A549 (cell line): ENCODE measurements at regions not wholly inside any gene's neighbourhood (a gene's known extent, or its start where the extent isn't known, plus 50 kb on each side); places are given as distances from the start of the nearest gene placed in this dataset.

Source experiments
- ATAC-seq, 2 experiments: fragments of 200-7000 bp in 1 of 2; fragments of >200 bp in 1 of 2; cut with Nextera tagmentation in 1 of 2; cut with Tn5 transposase in 1 of 2; 3 replicates each; pipeline versions ENCODE4 v1.8.0 to v1.9.1; 2018 to 2020; ENCODE audit warnings: mild to moderate bottlenecking in 1 of 2, moderate library complexity in 1 of 2
- CTCF ChIA-PET: fragments of 300-600 bp; sonication (Branson Sonifier 250); formaldehyde crosslinking; extraction: SDS; loops from one replicate; lab custom pipeline; 2021; ENCODE audit warnings: antibody characterized with exemption, inconsistent platforms; lab: Yijun Ruan, JAX
- POLR2A ChIA-PET: fragments of 350-600 bp; formaldehyde crosslinking; extraction: SDS; loops from one replicate; lab custom pipeline; 2021; ENCODE audit warnings: antibody characterized with exemption, inconsistent platforms; lab: Yijun Ruan, JAX
- DNase-seq, 2 experiments: peaks; one replicate each; pipeline versions ENCODE4 v3.0.0 to v3.0.0-alpha.2; 2011 to 2016; ENCODE audit warnings: low read depth in 1 of 2, low spot score in 1 of 2
- FAIRE-seq: peaks from 2 replicates; lab custom pipeline; 2011; peaks lifted over from hg19 to GRCh38; lab: Jason Lieb, UNC
- H3K27ac ChIP-seq, 2 experiments: fragments of >200 bp; sonication (Bioruptor Twin); formaldehyde crosslinking; 3 replicates each; pipeline ENCODE4 v1.5.1; 2016 to 2017
- H3K4me1 ChIP-seq: fragments of >200 bp; sonication (Bioruptor Twin); formaldehyde crosslinking; 3 replicates; pipeline ENCODE4 v1.6.1; 2016
- H3K4me2 ChIP-seq: fragments of >200 bp; sonication (Bioruptor Twin); formaldehyde crosslinking; 3 replicates; pipeline ENCODE4 v1.6.1; 2016
- H3K4me3 ChIP-seq: fragments of >200 bp; sonication (Bioruptor Twin); formaldehyde crosslinking; 3 replicates; pipeline ENCODE4 v1.5.1; 2016
- H3K9me3 ChIP-seq: fragments of >200 bp; sonication (Bioruptor Twin); formaldehyde crosslinking; 3 replicates; pipeline ENCODE4 v1.6.1; 2016
- HOXB5 ChIP-seq: fragments of 250-450 bp; sonication (Bioruptor Pico); IDR thresholded peaks from 2 replicates; pipeline ENCODE4 v1.5.0; 2020; ENCODE audit warnings: mild to moderate bottlenecking, moderate library complexity
- KDM1A ChIP-seq: fragments of 200-600 bp; sonication (generic); IDR thresholded peaks from 2 replicates; pipeline ENCODE4 v1.6.1; 2016; ENCODE audit warnings: low read depth, mild to moderate bottlenecking
- KDM5A ChIP-seq: fragments of 200-600 bp; sonication (generic); IDR thresholded peaks from 2 replicates; pipeline ENCODE4 v1.6.1; 2016; ENCODE audit warnings: antibody characterized with exemption, mild to moderate bottlenecking
- MAFK ChIP-seq: fragments of 450-650 bp; IDR thresholded peaks from 2 replicates; pipeline ENCODE4 v1.6.1; 2014; ENCODE audit not compliant: partially characterized antibody
- RARB ChIP-seq: fragments of 250-450 bp; sonication (Bioruptor Pico); IDR thresholded peaks from 2 replicates; pipeline ENCODE4 v1.8.0; 2021; ENCODE audit warnings: mild to moderate bottlenecking, moderate library complexity
- RCOR1 ChIP-seq: fragments of 150-350 bp; IDR thresholded peaks from 2 replicates; pipeline ENCODE4 v1.6.1; 2014; ENCODE audit warnings: antibody characterized with exemption, low read length, low read depth
- TP53 ChIP-seq: fragments of 250-450 bp; sonication (Bioruptor Pico); IDR thresholded peaks from 2 replicates; pipeline ENCODE4 v1.5.0; 2021; ENCODE audit warnings: mild to moderate bottlenecking, moderate library complexity
- ZC3H11A ChIP-seq: fragments of 450-650 bp; IDR thresholded peaks from 2 replicates; pipeline ENCODE4 v1.6.1; 2014; ENCODE audit warnings: antibody characterized with exemption, mild to moderate bottlenecking
- ZNF302 ChIP-seq: fragments of 250-450 bp; sonication (Bioruptor Pico); IDR thresholded peaks from 2 replicates; pipeline ENCODE4 v1.9.0; 2021; ENCODE audit warnings: inconsistent platforms, mild to moderate bottlenecking, moderate library complexity
- WGBS: methylation state at CpG from one replicate; pipeline ENCODE4 v1.1.6; 2017; ENCODE audit errors: missing lambda C conversion rate; 5-methylcytosine and 5-hydroxymethylcytosine counted together
- TF ChIP-seq, protein P1 (sequence below): fragments of >200 bp; sonication (Bioruptor Twin); formaldehyde crosslinking; IDR thresholded peaks from 3 replicates; pipeline ENCODE4 v1.5.1; 2016
- TF ChIP-seq, protein P2 (sequence below): fragments of 150-350 bp; IDR thresholded peaks from 2 replicates; pipeline ENCODE4 v1.6.1; 2014; ENCODE audit warnings: low read depth, mild to moderate bottlenecking, low read length

DNA sequence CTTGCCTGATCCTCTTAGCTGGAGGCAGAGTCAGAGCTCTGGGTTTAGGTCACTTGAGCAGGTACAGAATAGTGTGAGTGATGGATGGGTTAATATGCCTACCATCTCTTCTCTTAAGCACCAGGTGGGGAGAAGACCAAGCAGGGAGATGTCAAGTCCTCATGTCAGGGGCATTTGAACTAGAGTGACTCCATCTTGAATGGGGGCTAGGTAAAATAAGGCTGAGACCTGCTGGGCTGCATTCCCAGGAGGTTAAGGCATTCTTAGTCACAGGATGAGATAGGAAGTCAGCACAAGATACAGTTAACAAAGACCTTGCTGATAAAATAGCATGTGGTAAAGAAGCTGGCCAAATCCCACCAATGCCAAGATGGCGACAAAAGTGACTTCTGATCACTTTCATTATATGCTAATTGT is 77.4 kb upstream of the BTG3 start:
- TF ChIP-seq, protein P1, sequence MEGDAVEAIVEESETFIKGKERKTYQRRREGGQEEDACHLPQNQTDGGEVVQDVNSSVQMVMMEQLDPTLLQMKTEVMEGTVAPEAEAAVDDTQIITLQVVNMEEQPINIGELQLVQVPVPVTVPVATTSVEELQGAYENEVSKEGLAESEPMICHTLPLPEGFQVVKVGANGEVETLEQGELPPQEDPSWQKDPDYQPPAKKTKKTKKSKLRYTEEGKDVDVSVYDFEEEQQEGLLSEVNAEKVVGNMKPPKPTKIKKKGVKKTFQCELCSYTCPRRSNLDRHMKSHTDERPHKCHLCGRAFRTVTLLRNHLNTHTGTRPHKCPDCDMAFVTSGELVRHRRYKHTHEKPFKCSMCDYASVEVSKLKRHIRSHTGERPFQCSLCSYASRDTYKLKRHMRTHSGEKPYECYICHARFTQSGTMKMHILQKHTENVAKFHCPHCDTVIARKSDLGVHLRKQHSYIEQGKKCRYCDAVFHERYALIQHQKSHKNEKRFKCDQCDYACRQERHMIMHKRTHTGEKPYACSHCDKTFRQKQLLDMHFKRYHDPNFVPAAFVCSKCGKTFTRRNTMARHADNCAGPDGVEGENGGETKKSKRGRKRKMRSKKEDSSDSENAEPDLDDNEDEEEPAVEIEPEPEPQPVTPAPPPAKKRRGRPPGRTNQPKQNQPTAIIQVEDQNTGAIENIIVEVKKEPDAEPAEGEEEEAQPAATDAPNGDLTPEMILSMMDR, result no peak
- TF ChIP-seq TP53 (CRISPR knock-in tag) (no peak), RCOR1 (no peak)
- CTCF ChIA-PET, result interaction anchor here (0.7 to 3.0 kb wide), 2 partner anchors 11 to 12 kb away, joined by 3 to 10 read pairs; no protein-coding TSS in a partner anchor
- Histone ChIP-seq H3K4me2 (no peak overlapping the region), H3K27ac (no peak overlapping the region), H3K9me3 (no peaks in the 10 kb centered on the region), H3K4me1 (0 out of 3 replicates have a peak, but pooled peaks cover 8% of the 10 kb centered on the region), H3K4me3 (no peak overlapping the region)
- WGBS, result 56% methylated on average over 1 of the region's 1 CpG
- ATAC-seq, result no peak
- FAIRE-seq, result no peak
- no peak for DNase-seq
- POLR2A ChIA-PET, result no interaction called here

DNA sequence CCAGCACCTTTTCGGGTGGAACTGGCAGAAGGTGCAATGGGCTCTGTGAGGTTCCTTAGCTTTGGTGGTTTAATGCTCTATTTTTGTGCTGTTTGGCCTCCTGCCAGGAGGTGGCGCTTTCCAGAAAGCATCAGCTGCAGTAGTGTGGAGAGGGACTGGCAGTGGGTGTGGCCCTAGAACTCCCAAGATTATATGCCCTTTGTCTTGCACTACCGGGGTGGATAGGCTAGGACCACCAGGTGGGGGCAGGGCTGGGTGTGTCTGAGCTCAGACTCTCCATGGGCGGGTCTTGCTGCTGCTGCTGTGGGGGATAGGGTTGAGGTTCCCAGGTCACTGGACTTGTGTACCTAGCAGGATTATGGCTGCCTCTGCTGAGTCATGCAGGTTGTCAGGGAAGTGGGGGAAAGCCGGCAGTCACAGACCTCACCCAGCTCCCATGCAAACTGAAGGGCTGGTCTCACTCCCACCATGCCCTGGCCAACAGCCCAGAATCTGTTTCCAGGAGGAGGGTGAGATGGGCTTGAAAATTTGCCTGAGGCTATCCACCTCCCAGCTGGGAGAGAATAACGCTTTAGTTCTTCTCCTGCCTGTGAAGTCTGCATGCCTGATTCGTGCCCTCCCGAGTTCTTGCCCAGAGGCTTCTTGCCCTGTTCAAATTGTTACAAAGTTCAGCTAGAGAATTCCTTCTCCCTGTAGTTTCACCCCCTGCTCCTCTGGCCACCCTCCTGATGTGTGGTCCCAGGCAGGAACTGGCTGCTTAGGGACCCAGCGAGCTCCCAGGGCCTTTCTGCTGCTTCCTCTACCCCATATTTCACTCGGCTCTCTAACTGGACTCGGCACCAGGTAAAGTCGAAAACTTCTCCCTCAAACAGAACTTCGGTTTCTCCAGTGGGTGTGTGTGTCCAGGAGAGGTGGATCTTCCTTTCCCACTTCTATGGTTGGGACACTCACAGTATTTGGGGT is 76.5 kb upstream of the BTG3 start:
- 0 out of 3 replicates have a peak, but pooled peaks cover 8% of the 10 kb centered on the region for H3K4me1 ChIP-seq
- ATAC-seq (peak; percentile 47 to 72; a peak in 4 of 6 replicates), DNase-seq (peak in 1 of 2 experiments; percentile 59), FAIRE-seq (no peak)
- WGBS, result 41% methylated on average over 12 of the region's 13 CpGs
- H3K4me3 ChIP-seq, result no peak overlapping the region
- H3K4me2 ChIP-seq, result peak overlapping the region; percentile 21; the same call in 1 of the 3 replicates
- ChIA-PET CTCF (interaction anchor here (0.7 to 3.0 kb wide), 2 partner anchors 10 to 11 kb away, joined by 3 to 10 read pairs; no protein-coding TSS in a partner anchor), POLR2A (no interaction called here)
- TF ChIP-seq ZC3H11A (no peak), MAFK (peak; percentile 57), TP53 (CRISPR knock-in tag) (no peak)
- TF ChIP-seq, protein P2, sequence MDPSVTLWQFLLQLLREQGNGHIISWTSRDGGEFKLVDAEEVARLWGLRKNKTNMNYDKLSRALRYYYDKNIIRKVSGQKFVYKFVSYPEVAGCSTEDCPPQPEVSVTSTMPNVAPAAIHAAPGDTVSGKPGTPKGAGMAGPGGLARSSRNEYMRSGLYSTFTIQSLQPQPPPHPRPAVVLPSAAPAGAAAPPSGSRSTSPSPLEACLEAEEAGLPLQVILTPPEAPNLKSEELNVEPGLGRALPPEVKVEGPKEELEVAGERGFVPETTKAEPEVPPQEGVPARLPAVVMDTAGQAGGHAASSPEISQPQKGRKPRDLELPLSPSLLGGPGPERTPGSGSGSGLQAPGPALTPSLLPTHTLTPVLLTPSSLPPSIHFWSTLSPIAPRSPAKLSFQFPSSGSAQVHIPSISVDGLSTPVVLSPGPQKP, result no peak
- TF ChIP-seq, protein P1, result peak; percentile 9; the same call in 1 of the 3 replicates
- no peaks in the 10 kb centered on the region for H3K9me3 ChIP-seq
- peak overlapping the region; percentile 35 to 59; a peak in 4 of 6 replicates for H3K27ac ChIP-seq

DNA sequence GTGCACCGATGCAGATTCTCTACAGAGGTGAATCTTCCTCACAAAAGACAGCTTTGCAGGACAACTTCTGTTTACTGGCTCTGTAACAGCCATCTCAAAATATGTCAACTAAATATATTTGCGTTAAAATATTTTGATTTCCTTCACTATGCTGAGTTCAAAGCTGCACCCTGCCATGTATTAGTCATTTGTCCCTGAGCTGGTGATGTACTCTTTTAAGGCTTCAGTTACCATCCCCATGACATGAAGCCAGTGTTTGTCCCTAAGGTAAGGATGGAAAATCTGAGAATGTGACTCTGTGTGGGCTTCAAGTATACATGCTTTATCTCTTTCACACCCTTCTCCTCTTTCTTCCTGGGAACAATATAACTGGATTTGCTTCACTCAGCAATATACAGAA is 70.2 kb upstream of the BTG3 start:
- Histone ChIP-seq H3K4me1 (no peaks in the 10 kb centered on the region), H3K4me2 (no peak overlapping the region), H3K4me3 (no peak overlapping the region)
- no peak for FAIRE-seq
- CTCF ChIA-PET, result no interaction called here
- POLR2A ChIA-PET, result no interaction called here
- TF ChIP-seq KDM1A (no peak), KDM5A (no peak), MAFK (peak; percentile 21), RARB (CRISPR knock-in tag) (no peak), ZNF302 (no peak), HOXB5 (CRISPR knock-in tag) (no peak)
- TF ChIP-seq, all 56 proteins: peak for 1
- ATAC-seq, result no peak
- no peak for DNase-seq
- 69% methylated on average over 2 of the region's 2 CpGs for WGBS
- no peak overlapping the region for H3K27ac ChIP-seq
- H3K9me3 ChIP-seq, result no peaks in the 10 kb centered on the region
